Activated CD4-positive, alpha-beta T cell treated with anti-CD3 and anti-CD28 coated beads, Interleukin-10, Interleukin-2, amounts not matched to agents 100 ng/mL and 50 ng/mL, durations not matched to agents 16 hours and 8 hours (primary cell): ENCODE measurements at regions not wholly inside any gene's neighbourhood (a gene's known extent, or its start where the extent isn't known, plus 50 kb on each side); places are given as distances from the start of the nearest gene placed in this dataset.
"Not testable (repeated sequence)": the region's sequence is repeated elsewhere in the genome, so short reads cannot be mapped to it uniquely, and the experiment has no call there.

ENCODE experiments used
- DNase-seq: peaks from one replicate; pipeline ENCODE4 v3.0.0-alpha.2; 2020

- DNase-seq, result no peak
Measured at GRCh38 chr10:8396675-8397074, 342.2 kb downstream of the GATA3 start.

GRCh38 chr10:8398771-8399170 is 344.3 kb downstream of the GATA3 start:
- peak; percentile 19 for DNase-seq

- DNase-seq, result no peak
Measured at GRCh38 chr10:8400151-8400550, 345.7 kb downstream of the GATA3 start.

- no peak for DNase-seq
Measured at GRCh38 chr10:8400892-8401291, 346.4 kb downstream of the GATA3 start.

GRCh38 chr10:8401531-8401930 is 347.0 kb downstream of the GATA3 start:
- DNase-seq, result peak; percentile 26

GRCh38 chr10:8402576-8402975 is 348.1 kb downstream of the GATA3 start:
- peak; percentile 85 for DNase-seq

- DNase-seq, result peak; percentile 29
Measured at GRCh38 chr10:8403711-8404371, 349.4 kb downstream of the GATA3 start.

GRCh38 chr10:8404721-8405120 is 350.2 kb downstream of the GATA3 start:
- peak; percentile 85 for DNase-seq

GRCh38 chr10:8405596-8405995 is 351.1 kb downstream of the GATA3 start:
- DNase-seq, result no peak

- no peak for DNase-seq
Measured at GRCh38 chr10:8407501-8408021, 353.1 kb downstream of the GATA3 start.

GRCh38 chr10:8410506-8410905 is 356.0 kb downstream of the GATA3 start:
- no peak for DNase-seq

GRCh38 chr10:8412541-8412940 is 358.1 kb downstream of the GATA3 start:
- DNase-seq, result no peak

- DNase-seq, result not testable (repeated sequence)
Measured at GRCh38 chr10:8415029-8415428, 360.5 kb downstream of the GATA3 start.

- DNase-seq, result peak; percentile 47
Measured at GRCh38 chr10:8416192-8416701, 361.8 kb downstream of the GATA3 start.

GRCh38 chr10:8416760-8417159 is 362.3 kb downstream of the GATA3 start:
- no peak for DNase-seq

GRCh38 chr10:8417631-8418030 is 363.1 kb downstream of the GATA3 start:
- DNase-seq, result no peak

GRCh38 chr10:8418631-8419030 is 364.1 kb downstream of the GATA3 start:
- no peak for DNase-seq

- DNase-seq, result no peak
Measured at GRCh38 chr10:8420182-8420581, 365.7 kb downstream of the GATA3 start.

- DNase-seq, result peak; percentile 54
Measured at GRCh38 chr10:8424555-8425211, 370.2 kb downstream of the GATA3 start.

- DNase-seq, result no peak
Measured at GRCh38 chr10:8428654-8429053, 374.2 kb downstream of the GATA3 start.

GRCh38 chr10:8430321-8430720 is 375.8 kb downstream of the GATA3 start:
- no peak for DNase-seq

- DNase-seq, result no peak
Measured at GRCh38 chr10:8431511-8431910, 377.0 kb downstream of the GATA3 start.

GRCh38 chr10:8435186-8436055 is 380.9 kb downstream of the GATA3 start:
- no peak for DNase-seq
